ENCODE measurements at regions not wholly inside any gene's neighbourhood (a gene's known extent, or its start where the extent isn't known, plus 50 kb on each side); places are given as distances from the start of the nearest gene placed in this dataset.

GRCh38 chr4:41458689-41459088 is 79.3 kb upstream of the LIMCH1 start:
- no peak for TF ChIP-seq POLR2AphosphoS5 (IDR thresholded peaks at IDR 0.05; ENCODE audit: borderline replicate concordance, low read depth, low read length)
- no peak for TF ChIP-seq EZH2 (IDR thresholded peaks at IDR 0.05)
